HG02623 (cell line): ENCODE measurements at regions not wholly inside any gene's neighbourhood (a gene's known extent, or its start where the extent isn't known, plus 50 kb on each side); places are given as distances from the start of the nearest gene placed in this dataset.

Source experiments
- ATAC-seq: cut with Tn5 transposase; IDR thresholded peaks from one replicate; pipeline ENCODE4 v1.9.1; 2021; ENCODE audit warnings: moderate library complexity; ENCODE audit not compliant: unreplicated experiment

DNA sequence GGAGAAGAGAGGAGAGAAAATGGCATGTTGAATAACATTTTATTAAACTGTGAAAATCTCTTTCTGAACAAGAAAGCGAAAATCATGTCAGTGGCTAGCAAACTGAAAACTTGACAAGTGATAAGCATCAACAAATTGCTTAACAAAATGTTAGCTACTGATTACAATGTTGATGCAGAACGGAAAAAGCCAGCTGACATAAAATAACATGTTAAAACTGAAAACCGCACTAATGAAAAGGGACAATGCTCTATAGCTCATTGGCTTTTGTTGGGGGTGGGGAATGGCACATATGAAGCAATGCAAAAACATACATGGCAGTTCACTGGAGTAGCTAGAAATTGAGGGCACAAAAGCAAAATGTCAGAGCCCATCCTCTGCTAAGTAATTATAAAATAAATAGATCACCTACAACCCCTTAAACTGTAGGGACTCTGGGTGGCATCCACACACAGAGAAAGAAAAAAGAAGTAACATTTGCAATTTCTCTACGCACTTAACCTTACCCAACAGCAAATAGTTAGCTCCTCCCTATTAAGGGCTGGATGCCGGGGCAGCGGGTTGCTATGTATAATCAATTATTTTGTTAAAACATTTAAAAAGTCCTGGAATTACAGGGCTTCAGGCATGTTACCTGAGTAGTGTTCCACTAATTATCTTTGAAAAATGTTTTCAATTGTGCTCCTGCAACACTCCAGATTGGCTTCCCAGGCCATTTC, 129.2 kb upstream of the USP15 start:
- no peak for ATAC-seq

DNA sequence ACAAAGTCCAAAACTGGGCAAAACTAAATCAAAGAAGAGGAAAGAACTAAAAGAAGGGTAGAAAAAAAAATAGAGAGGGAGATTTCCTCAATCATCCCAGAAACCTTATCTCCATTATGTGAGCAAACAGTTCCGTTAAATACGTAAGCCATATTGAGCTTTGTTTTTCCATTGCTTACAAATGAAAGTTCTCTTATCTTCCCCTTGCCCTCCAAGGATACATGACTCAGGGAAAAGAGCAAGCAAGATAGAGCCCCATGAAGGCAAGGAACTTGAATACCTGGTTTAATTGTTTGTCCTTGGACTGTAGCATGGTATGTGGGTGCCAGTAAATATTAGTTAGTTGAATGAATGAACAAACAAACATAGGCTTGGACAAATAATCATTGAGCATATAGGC, 126.8 kb upstream of the USP15 start:
- ATAC-seq = no peak

DNA sequence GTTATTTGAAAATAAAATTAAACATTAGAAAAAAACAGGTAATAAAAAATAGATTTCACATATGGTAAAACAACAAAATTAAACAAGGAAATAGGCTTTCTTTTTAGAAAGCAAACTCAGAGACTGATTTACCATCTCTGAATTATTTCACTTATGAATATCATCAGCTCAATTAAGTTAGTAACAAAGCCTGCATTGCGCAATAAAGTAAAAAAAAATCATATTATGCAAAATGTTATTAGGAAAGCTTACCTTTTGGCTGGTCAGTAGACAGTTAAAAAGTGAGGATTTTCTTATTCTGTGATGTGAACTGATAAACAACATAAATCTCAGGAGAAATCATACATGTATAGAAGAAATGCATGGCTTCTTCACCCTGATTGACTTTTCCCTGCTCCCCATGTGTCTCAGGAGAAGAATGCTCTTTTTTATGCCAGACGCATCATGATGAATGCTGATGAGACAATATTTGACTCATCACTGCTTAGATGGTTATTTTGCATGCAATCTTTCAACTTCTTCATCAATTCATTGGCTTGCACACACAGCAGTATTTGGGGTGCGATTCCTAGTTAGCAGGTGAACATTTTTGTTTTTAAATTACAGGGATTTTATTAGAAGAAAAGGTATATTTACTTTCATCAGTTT, 124.5 kb upstream of the USP15 start:
- no peak for ATAC-seq

DNA sequence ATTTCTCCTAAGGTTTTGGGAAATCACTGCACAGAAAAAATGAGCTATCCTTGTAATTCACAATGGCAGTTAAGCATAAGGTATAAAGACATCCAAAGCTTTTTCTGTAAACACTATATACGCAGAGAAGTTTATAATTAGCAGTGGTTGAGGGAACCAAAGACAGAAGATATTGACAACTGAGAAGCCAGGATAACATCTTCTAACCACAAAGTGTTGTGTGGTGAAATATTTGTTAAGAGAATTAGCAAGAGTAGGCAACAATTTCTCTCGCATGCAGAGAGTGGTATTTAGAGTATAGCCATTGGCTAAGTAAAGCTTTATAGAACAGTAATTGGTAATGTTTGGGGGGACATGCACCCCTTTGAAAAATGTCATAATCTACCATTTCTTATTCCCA, 123.7 kb upstream of the USP15 start:
- no peak for ATAC-seq

DNA sequence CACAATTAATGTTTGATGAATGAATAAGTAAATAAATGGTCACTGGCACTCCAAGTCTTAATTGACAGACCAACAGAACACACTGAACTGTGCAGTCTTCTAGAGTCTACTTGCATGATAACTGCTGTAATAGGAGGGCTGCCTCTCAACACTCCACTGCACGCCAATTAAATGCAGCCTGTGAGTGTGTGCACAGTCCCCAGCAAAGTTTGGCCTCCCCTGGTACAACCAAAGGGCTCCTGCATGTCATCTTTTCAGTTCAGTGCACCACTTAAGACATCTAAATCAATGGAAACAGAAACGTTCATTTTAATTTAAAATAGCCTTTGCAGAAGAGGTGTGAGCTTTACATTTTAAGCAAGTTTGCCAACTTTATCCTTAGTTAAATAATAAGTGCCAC, 121.7 kb upstream of the USP15 start:
- no peak for ATAC-seq

DNA sequence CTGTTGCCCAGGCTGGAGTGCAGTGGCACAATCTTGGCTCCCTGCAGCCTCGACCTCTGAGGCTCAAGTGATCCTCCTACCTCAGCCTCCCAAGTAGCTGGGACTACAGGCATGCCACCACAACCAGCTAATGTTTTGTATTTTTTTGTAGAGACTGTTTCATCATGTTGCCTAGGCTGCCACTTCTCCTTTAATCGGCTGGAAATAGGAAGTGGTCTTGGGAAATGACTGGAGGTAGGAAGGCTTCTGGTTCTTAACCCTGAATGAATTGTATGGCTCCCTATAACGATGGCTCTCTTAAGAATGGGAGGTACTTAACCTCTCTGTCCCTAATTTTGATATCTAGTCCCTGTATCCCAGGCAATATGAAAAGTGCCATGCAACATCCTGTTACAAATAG, 113.9 kb upstream of the USP15 start:
- ATAC-seq = no peak

DNA sequence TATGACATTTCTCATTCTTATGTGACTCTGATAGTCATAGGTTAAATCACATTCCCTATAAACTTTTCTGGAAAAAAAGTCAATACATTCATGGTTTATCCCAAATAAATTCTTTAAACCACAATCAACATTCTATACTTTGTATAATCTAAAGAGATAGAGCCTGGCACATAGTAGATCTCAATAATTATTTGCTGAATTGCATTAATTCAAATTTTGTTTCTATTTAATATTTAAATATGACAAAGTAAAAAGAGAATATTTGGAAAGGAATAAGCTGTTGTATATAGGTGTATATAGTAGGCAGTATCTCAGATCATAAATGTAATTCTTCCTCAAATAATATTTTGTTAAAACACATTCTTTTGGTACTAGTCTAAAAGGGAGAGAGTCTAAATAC, 102.2 kb upstream of the USP15 start:
- ATAC-seq = no peak

DNA sequence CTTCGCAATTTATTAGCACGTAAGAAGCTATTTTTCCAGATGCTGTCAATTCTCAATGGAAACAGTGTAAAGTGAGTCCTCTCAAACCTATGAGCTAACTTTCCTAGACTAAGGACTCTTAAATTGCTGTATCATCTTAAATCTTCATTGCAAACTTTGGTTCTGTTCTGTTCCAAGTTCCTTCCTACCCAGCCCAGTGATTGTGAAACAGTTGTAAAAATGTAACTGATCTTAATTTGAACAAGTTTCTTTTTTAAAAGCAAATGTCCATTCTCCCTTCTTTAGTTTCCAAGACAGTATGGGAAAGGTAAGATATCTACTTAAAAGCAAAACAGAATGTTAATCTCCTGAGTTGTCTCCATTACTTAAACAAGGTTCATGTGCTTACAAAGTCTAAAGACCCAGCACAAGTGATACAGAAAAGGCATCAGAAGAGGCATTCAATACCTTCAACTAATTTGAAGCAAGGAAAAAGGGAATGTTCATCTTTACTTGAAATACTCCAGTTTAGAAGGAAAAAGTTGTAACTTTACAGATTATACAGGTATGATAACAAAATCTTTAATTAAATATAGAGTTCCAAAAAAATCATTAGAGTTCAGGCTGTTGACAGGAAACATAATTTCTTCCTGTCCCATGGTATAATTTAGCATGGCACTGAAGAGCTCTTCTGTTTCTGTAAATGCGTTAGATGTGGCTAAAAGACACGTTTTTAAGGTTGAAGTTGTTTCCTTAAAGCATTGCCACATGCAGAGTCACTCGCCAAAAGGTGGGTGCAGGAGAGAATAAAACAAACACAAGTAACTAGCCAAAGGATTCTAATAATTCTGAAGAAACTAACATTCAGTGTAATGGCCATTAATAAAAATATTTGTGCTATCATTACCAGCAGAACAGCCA, 101.5 kb upstream of the USP15 start:
- no peak for ATAC-seq

DNA sequence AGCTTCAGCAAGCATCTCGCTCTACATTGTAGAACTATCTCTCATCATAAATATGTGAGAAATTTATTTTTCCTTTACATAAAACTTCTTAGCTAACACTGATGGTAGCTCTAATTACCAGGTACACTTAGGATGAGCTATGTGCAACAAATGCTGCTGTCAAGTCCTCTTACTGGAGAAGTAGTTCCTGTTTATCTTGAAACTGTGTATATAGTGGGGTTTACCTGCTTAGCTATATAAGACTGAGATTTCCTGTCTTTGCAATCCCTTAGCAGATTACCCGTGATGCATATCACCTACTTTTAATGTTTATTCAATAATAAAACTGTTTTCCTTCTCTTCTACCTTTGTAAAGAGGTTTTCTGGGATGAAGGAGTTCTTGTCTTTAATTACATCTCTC, 98.0 kb upstream of the USP15 start:
- no peak for ATAC-seq

DNA sequence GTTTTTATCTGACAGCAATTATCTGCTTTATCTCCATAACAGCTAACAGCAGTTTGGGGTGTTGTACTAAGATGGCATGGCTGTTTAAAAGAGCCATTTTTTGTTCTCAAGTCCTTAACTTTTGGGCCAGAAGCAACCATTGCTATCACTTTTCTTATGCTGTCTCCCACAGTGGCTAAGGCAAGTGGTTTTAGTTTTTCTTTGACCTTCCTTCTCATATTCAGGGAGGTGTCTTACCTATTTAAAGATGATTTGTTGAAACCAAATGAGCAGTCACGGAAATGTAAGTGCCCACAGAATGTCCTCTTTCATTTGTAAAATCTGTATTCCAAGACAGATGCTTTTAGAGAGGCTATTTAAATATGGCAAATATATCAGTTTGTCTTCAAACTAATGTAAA, 96.8 kb upstream of the USP15 start:
- ATAC-seq = no peak

DNA sequence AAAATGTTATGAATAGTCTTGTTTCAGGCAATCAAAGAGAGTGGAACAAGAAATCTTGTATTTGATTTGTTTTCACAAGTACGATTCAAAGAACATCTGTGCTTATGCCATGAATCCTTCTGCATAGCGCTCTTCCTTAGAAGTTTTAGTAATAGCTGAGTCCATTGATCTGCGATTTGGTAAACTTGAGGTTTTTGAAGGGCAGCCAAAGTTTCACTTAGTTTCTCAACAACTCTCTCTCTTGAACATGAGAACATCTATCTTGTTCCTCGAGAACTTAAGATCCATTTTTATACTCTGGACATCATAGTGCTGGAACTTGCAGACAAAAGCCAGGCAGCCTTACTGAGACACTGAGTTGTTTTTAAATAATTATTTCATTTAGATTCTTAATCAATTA, 96.2 kb upstream of the USP15 start:
- no peak for ATAC-seq

DNA sequence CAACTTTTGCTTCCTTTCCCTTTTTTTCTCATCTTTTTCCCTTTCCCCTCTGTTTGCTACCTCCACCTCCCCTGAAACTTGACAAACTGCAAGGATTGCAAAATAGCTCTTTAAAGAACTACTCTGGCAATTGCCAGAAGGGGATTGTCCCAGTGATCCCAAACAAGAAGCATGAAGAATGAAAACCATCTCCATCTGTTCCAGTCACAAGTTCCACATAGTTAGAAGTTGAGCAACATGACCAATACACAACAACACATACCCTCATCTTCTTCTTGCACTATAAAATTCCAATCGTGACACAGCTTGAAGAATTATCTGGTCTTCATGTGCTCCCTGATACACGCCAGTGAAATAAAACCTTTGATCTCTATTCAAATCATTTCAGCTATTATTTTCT, 93.7 kb upstream of the USP15 start:
- no peak for ATAC-seq

DNA sequence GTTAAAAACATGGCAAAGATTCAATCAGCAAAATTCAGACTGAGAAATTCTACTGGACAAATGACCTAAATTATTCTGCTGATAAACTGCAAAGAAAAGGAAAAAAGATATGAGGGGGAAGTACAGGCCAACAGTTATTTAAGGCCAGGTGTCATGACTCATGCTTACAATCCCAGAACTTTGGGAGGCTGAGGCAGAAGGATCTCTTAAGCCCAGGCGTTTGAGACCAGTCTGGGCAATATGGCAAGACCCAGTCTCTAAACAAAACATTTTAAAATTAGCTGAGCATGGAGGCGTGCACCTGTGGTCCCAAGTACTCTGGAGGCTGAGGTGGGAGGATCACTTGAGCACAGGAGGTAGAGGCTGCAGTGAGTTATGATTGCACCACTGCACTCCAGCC, 91.8 kb upstream of the USP15 start:
- ATAC-seq = no peak

DNA sequence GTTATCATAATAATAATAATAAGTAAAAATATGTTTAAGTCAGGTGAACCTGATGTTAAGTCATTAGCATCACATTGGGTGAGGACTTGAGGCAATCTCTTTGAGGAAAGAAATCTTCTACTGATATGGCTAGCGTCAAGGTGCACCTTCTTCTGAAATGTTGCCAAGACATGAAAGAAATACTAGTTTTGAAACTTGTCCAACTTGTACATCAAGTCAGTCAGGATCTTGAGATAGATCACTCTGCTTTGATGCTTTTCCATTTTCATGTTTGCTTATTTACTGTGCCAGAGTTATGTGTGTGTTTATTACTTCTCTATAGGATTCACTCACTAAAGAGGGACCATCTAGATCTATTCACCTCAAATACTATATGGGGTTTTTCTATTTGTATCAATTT, 90.0 kb upstream of the USP15 start:
- no peak for ATAC-seq

DNA sequence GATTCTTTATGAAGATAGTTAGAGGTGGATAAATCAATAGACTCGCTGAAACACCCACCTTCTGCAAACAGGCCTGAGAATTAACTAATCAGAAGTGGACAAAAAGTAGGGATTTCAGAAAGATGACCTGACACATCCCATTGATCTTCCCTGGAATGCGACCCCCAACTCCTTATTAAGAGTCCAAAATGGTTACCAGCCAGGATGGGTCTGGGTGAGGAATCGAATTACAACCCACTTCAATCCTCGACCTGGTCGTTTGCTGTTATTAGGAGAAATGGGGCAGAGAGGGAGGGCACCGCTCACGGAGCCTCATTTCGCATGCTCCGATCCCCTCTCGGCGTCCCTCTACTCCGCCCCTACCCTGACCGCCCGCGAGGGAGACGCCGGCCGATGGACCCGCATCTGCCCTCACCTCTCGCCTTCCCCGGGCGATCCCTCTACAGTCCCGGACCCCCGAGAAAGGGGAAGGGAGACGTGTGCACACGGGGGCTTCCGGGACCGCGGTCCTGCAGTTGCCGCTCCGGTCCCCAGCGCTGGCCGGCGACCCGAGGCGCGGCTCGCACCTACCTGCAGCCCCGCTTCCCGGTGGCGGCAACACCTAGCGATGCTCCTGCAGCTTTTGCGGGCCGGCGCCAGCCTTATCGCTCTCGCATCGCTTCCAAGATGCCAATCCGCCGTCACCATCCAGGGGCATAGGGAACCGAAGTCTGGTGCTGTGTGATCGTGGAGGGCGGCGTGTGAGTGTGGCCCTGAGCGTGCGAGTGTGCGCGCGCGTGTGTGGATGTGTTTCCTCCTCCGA, 69.3 kb upstream of the USP15 start:
- ATAC-seq = no peak

DNA sequence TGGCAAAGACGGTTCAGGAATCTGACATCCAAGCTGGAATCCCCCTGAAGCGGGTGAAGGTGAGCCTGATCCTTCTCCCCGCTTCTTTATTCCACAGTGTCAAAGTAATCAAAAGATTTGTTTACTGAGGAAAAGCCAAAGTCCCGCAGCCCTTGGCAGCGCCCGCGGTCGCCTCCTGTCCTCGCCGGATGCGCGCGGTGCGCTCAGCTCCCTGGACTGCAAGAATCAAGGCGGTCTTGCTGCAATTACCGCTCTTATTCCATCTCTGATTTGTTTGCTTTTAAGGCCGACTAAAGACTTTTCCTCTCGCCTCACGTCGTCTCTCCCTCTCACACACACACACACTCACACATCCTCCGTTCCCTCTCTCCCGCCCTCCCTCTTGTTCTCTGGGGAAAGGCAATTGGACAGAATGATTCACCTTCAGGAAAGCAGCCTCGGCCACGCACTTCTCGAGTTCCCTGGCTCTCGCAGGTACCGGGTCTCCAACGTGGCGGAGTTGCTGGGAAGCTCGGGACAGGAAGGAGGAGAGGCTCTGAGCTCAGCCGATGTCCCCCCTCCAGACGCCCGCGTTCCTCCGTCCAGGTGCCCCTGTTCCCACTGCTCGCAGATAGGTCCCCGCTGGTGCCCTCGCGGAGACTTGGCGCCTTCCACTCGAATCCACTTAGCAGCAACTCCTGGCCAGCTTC, 68.6 kb upstream of the USP15 start:
- ATAC-seq = no peak

DNA sequence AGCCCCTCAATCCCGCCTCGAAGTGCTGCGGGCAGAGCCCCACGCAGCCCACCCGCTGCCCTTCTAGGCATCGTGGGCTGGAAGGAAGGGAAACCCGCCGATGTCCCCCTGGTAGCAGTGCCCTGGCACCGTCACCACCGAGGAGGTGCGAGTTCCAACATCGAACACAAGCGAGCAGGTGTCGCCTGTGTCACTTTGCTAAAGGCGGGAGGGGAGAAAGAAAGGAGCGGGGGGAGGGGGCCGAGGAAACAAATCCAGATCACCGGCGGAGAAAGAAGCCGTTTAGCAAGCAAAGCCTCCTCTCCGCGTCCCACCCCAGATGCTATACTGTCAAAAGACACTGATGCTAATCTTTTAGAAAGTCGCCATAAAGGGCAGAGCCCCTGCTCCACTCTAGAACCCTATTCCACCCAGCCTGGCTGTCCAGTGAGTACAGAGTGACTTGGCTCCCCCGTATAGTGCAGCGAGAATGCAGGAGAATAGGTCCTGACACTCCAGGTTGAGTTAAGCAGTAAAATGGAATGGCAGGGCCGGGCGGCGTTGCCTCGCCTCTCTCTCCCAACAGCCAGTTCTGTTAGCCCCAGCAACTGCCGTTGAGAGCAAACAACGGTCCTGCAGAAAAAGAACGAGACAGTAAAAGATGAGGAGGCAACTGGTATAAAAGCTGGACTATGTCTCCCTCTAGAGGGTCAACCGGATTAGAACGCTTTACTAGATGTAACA, 67.9 kb upstream of the USP15 start:
- peak; percentile 96 for ATAC-seq

DNA sequence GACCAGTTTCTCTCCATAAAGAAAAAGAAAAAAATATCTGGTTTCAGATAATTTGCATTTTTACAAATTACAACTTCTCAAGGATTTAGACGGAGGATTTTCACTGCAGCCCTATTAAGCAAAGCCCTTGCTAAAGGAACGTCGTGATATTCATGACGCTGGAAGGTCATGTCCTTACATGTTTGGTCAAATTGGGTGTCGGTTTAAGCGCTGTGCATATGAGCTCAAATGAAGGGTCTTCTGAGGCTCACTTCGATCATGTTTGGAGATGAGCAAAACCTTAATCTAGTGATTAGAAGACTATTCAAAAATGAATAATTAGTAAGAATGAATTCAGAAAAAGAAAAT, 67.3 kb upstream of the USP15 start:
- ATAC-seq = peak; percentile 18

DNA sequence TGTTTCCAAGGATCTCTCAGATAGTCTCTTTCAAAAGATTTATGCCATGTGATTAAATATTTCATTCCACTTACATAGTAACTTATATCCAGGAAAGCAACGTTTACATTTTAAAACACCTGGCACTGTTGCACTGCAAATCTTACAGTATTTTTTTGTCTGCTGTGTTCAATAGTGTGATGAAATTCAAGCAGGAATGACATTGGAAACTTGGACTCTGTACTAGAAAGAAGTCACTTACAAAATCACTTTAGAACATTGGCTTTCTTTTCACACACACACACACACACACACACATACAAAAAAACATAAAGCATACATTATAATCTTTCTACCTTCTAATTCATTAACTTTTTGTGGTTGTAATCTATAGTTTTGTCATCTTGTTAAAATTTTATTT, 66.2 kb upstream of the USP15 start:
- ATAC-seq = no peak

DNA sequence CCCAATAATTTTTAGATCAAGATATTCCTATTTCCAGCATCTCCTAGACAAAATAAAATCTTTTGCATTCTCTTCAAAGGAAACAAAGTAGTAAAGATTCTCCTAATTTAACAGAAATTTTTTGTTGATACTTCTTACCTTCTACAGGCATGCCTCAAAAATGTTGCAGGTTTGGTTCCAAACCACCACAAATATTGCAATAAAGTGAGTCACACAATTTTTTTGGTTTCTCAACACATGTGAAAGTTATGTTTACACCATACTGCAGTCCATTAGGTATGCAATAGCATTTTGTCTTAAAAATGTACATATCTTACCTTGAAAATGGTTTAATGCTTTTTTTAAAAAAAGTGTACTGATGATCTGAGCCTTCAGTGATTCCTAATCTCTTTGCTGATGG, 65.6 kb upstream of the USP15 start:
- ATAC-seq = no peak
